ENCODE measurements at regions not wholly inside any gene's neighbourhood (a gene's known extent, or its start where the extent isn't known, plus 50 kb on each side); places are given as distances from the start of the nearest gene placed in this dataset.

- no peaks in the 10 kb centered on the region for H3K9me3 ChIP-seq (ENCODE audit: control insufficient read depth in 4 of 4, low read length in 3 of 4)
- H3K9ac ChIP-seq (ENCODE audit: low read depth in 1 of 2, low read length in 2 of 2) = no peak overlapping the region
- no peak for DNase-seq (ENCODE audit: low spot score)
- no peaks in the 10 kb centered on the region for H3K4me1 ChIP-seq (ENCODE audit: control insufficient read depth in 4 of 4, insufficient read depth in 4 of 4, low read length in 3 of 4)
- no peak overlapping the region for H3K27ac ChIP-seq (ENCODE audit: low read depth in 1 of 2, low read length in 2 of 2)
- 72% methylated on average over 4 of the region's 4 CpGs for WGBS
- TF ChIP-seq YY1 (IDR thresholded peaks at IDR 0.05) = no peak
- no peak for TF ChIP-seq CTCF (IDR thresholded peaks at IDR 0.05; ENCODE audit: low read depth, low read length, missing input control)
- no peak for TF ChIP-seq TAF1 (conservative IDR thresholded peaks at IDR 0.05)
- no peak for TF ChIP-seq ATF3 (IDR thresholded peaks at IDR 0.05)
- no peak for TF ChIP-seq FOXA1 (IDR thresholded peaks at IDR 0.05)
- TF ChIP-seq EGR1 (IDR thresholded peaks at IDR 0.05; ENCODE audit: low read depth in 2 of 2) = no peak
- no peak for TF ChIP-seq RAD21 (IDR thresholded peaks at IDR 0.05)
- no peak for TF ChIP-seq JUND (IDR thresholded peaks at IDR 0.05)
- no peak for TF ChIP-seq ZBTB33 (IDR thresholded peaks at IDR 0.05)
- no peak for TF ChIP-seq RXRA (IDR thresholded peaks at IDR 0.05)
- TF ChIP-seq SP1 (IDR thresholded peaks at IDR 0.05) = no peak
- TF ChIP-seq HNF4G (IDR thresholded peaks at IDR 0.05) = no peak
- TF ChIP-seq FOXA2 (IDR thresholded peaks at IDR 0.05) = no peak
- TF ChIP-seq HNF4A (conservative IDR thresholded peaks at IDR 0.05) = no peak
- TF ChIP-seq NR2F2 (IDR thresholded peaks at IDR 0.05) = no peak
- no peak for TF ChIP-seq REST (IDR thresholded peaks at IDR 0.05)
- H3K36me3 ChIP-seq (ENCODE audit: control insufficient read depth in 4 of 4, insufficient read depth in 3 of 4, low read depth in 1 of 4, low read length in 3 of 4) = no peaks in the 10 kb centered on the region
- H3K4me3 ChIP-seq (ENCODE audit: low read depth in 1 of 3, low read length in 3 of 3) = no peak overlapping the region
- H3K27me3 ChIP-seq (ENCODE audit: control insufficient read depth in 4 of 4, insufficient read depth in 4 of 4, low read length in 3 of 4) = no peaks in the 10 kb centered on the region
Measured at GRCh38 chr14:65190312-65190711, 88.0 kb upstream of the MAX start.

GRCh38 chr14:65191716-65192115, 89.4 kb upstream of the MAX start:
- H3K27ac ChIP-seq (ENCODE audit: low read depth in 1 of 2, low read length in 2 of 2) = no peak overlapping the region
- H3K4me3 ChIP-seq (ENCODE audit: low read depth in 1 of 3, low read length in 3 of 3) = no peak overlapping the region
- no peaks in the 10 kb centered on the region for H3K36me3 ChIP-seq (ENCODE audit: control insufficient read depth in 4 of 4, insufficient read depth in 3 of 4, low read depth in 1 of 4, low read length in 3 of 4)
- no peak overlapping the region for H3K9ac ChIP-seq (ENCODE audit: low read depth in 1 of 2, low read length in 2 of 2)
- no peaks in the 10 kb centered on the region for H3K4me1 ChIP-seq (ENCODE audit: control insufficient read depth in 4 of 4, insufficient read depth in 4 of 4, low read length in 3 of 4)
- no peaks in the 10 kb centered on the region for H3K27me3 ChIP-seq (ENCODE audit: control insufficient read depth in 4 of 4, insufficient read depth in 4 of 4, low read length in 3 of 4)
- no peak for DNase-seq (ENCODE audit: low spot score)
- no peaks in the 10 kb centered on the region for H3K9me3 ChIP-seq (ENCODE audit: control insufficient read depth in 4 of 4, low read length in 3 of 4)
- 76% methylated on average over 5 of the region's 5 CpGs for WGBS
- TF ChIP-seq FOXA2 (IDR thresholded peaks at IDR 0.05) = no peak
- TF ChIP-seq GABPA (IDR thresholded peaks at IDR 0.05 in 1 of 2, conservative IDR thresholded peaks at IDR 0.05 in 1 of 2) = no peak
- TF ChIP-seq HNF4G (IDR thresholded peaks at IDR 0.05) = no peak
- no peak for TF ChIP-seq RXRA (IDR thresholded peaks at IDR 0.05)
- no peak for TF ChIP-seq CTCF (IDR thresholded peaks at IDR 0.05; ENCODE audit: low read depth, low read length, missing input control)
- TF ChIP-seq SP1 (IDR thresholded peaks at IDR 0.05) = no peak
- TF ChIP-seq ATF3 (IDR thresholded peaks at IDR 0.05) = no peak
- TF ChIP-seq YY1 (IDR thresholded peaks at IDR 0.05) = no peak
- TF ChIP-seq REST (IDR thresholded peaks at IDR 0.05) = no peak
- no peak for TF ChIP-seq HNF4A (conservative IDR thresholded peaks at IDR 0.05)
- TF ChIP-seq EGR1 (IDR thresholded peaks at IDR 0.05; ENCODE audit: low read depth in 2 of 2) = no peak
- no peak for TF ChIP-seq TAF1 (conservative IDR thresholded peaks at IDR 0.05)
- TF ChIP-seq MAX (IDR thresholded peaks at IDR 0.05) = no peak
- TF ChIP-seq RAD21 (IDR thresholded peaks at IDR 0.05) = no peak
